GM12878 (cell line): ENCODE measurements at regions not wholly inside any gene's neighbourhood (a gene's known extent, or its start where the extent isn't known, plus 50 kb on each side); places are given as distances from the start of the nearest gene placed in this dataset.

ENCODE experiments used
- ATAC-seq: fragments of 200-7000 bp; cut with Tn5 transposase; 3 replicates; pipeline ENCODE4 v1.9.1; 2020; ENCODE audit warnings: mild to moderate bottlenecking, moderate library complexity
- BruUV-seq: library from RNA; stranded (reverse); fragments of 400-500 nt; replicated peaks from 2 replicates; lab custom pipeline; 2021; lab: Mats Ljungman, UMichigan
- CTCF ChIA-PET: fragments of 300-600 bp; sonication (Branson Sonifier 250); formaldehyde crosslinking; extraction: SDS; loops from one replicate; lab custom pipeline; 2021; ENCODE audit warnings: inconsistent platforms; lab: Yijun Ruan, JAX
- POLR2A ChIA-PET: fragments of 350-600 bp; formaldehyde crosslinking; extraction: SDS; loops from one replicate; lab custom pipeline; 2021; ENCODE audit warnings: inconsistent platforms; lab: Charles Lee
- RAD21 ChIA-PET: fragments of 300-600 bp; sonication (Branson Sonifier 250); formaldehyde crosslinking; loops from one replicate; lab custom pipeline; 2023; ENCODE audit warnings: antibody characterized with exemption; ENCODE audit not compliant: unreplicated experiment; lab: Charles Lee
- SMC1A ChIA-PET: fragments of 300-600 bp; sonication (Branson Sonifier 250); formaldehyde crosslinking; loops from one replicate; lab custom pipeline; 2023; ENCODE audit not compliant: unreplicated experiment, uncharacterized antibody; lab: Charles Lee
- DNase-seq: peaks from one replicate; pipeline ENCODE4 v3.0.0-alpha.2; 2011; ENCODE audit warnings: low read depth, low spot score
- FAIRE-seq: peaks from 3 replicates; lab custom pipeline; 2011; peaks lifted over from hg19 to GRCh38; lab: Jason Lieb, UNC
- H2AFZ ChIP-seq: 2 replicates; pipeline ENCODE4 v1.6.0; 2011; ENCODE audit warnings: low read depth, low read length, control low read depth; ENCODE audit not compliant: control insufficient read depth
- H3K27ac ChIP-seq: 2 replicates; pipeline ENCODE4 v1.5.1; 2011; ENCODE audit warnings: control low read depth; ENCODE audit not compliant: control insufficient read depth, insufficient read depth
- H3K27me3 ChIP-seq, 2 experiments: replicated peaks in 1 of 2; 2 replicates each; pipeline versions ENCODE4 v1.6.0 to v1.6.1; 2011; ENCODE audit warnings: low read length in 1 of 2; ENCODE audit not compliant: control insufficient read depth in 2 of 2, insufficient read depth in 2 of 2
- H3K36me3 ChIP-seq, 2 experiments: 2 replicates each; pipeline ENCODE4 v1.5.1; 2011; ENCODE audit warnings: low read length in 1 of 2; ENCODE audit not compliant: control insufficient read depth in 2 of 2, insufficient read depth in 2 of 2
- H3K4me1 ChIP-seq: 2 replicates; pipeline ENCODE4 v1.6.1; 2011; ENCODE audit warnings: mild to moderate bottlenecking, low read length, moderate library complexity, mixed read lengths; ENCODE audit not compliant: control insufficient read depth, insufficient read depth
- H3K4me2 ChIP-seq: 2 replicates; pipeline ENCODE4 v1.6.0; 2011; ENCODE audit warnings: control low read depth; ENCODE audit not compliant: control insufficient read depth, insufficient read depth
- H3K4me3 ChIP-seq: fragments of 200-600 bp; sonication (generic); 2 replicates; pipeline ENCODE4 v1.5.1; 2016
- H3K79me2 ChIP-seq: 2 replicates; pipeline ENCODE4 v1.6.0; 2011; ENCODE audit warnings: low read length; ENCODE audit not compliant: control insufficient read depth, insufficient read depth
- H3K9ac ChIP-seq: 2 replicates; pipeline ENCODE4 v1.8.0; 2011; ENCODE audit warnings: low read length, control low read depth, mixed read lengths; ENCODE audit not compliant: control insufficient read depth, insufficient read depth
- H3K9me3 ChIP-seq: replicated peaks from 3 replicates; pipeline ENCODE4 v1.5.1; 2011; ENCODE audit warnings: mild to moderate bottlenecking, low read length; ENCODE audit not compliant: control insufficient read depth, insufficient read depth
- H4K20me1 ChIP-seq: 2 replicates; pipeline ENCODE4 v1.6.0; 2011; ENCODE audit not compliant: control insufficient read depth, insufficient read depth
- BCL11A ChIP-seq: IDR thresholded peaks from 2 replicates; pipeline ENCODE4 v1.6.1; 2011; ENCODE audit warnings: low read depth, low read length
- GABPA ChIP-seq: IDR thresholded peaks from 2 replicates; pipeline ENCODE4 v1.6.1; 2014; ENCODE audit warnings: antibody characterized with exemption, low read depth, mild to moderate bottlenecking, inconsistent platforms
- IKZF2 ChIP-seq, 2 experiments: fragments of 450-650 bp; IDR thresholded peaks; 2 replicates each; pipeline ENCODE4 v1.6.1; 2017; ENCODE audit warnings: mild to moderate bottlenecking in 2 of 2, moderate library complexity in 2 of 2
- JUND ChIP-seq: IDR thresholded peaks from 2 replicates; pipeline ENCODE4 v1.6.1; 2012; ENCODE audit warnings: low read depth, mild to moderate bottlenecking, low read length, improper control_type of control experiment, moderate library complexity
- KLF5 ChIP-seq: fragments of 450-650 bp; IDR thresholded peaks from 2 replicates; pipeline ENCODE4 v1.6.1; 2014; ENCODE audit warnings: mild to moderate bottlenecking; ENCODE audit not compliant: partially characterized antibody
- SREBF2 ChIP-seq: IDR thresholded peaks from 2 replicates; pipeline ENCODE4 v1.6.1; 2012; ENCODE audit warnings: mild to moderate bottlenecking, low read length
- SRF ChIP-seq, 2 experiments: IDR thresholded peaks; 2 replicates each; pipeline ENCODE4 v1.6.1; 2011; ENCODE audit warnings: low read depth in 2 of 2, low read length in 2 of 2, mild to moderate bottlenecking in 1 of 2, moderate library complexity in 1 of 2
- ZNF207 ChIP-seq: fragments of 450-650 bp; IDR thresholded peaks from 2 replicates; pipeline ENCODE4 v1.6.1; 2014; ENCODE audit warnings: antibody characterized with exemption, mild to moderate bottlenecking, borderline replicate concordance
- ZNF24 ChIP-seq: fragments of 450-650 bp; IDR thresholded peaks from 2 replicates; pipeline ENCODE4 v1.6.1; 2017; ENCODE audit warnings: antibody characterized with exemption, mild to moderate bottlenecking
- ZNF274 ChIP-seq: IDR thresholded peaks from one replicate; pipeline ENCODE4 v1.8.0; 2011; ENCODE audit not compliant: insufficient read length, insufficient read depth
- WGBS: methylation state at CpG from one replicate; pipeline ENCODE4 v1.1.6; 2016; ENCODE audit warnings: low lambda C conversion rate; ENCODE audit not compliant: insufficient replicate concordance, insufficient coverage; ENCODE audit errors: missing lambda C conversion rate; 5-methylcytosine and 5-hydroxymethylcytosine counted together
- in situ Hi-C: fragments of 300-500 bp; cut with MboI; formaldehyde crosslinking; loops from 9 replicates; pipeline ENCODE4 v1.14.3; 2018; ENCODE audit warnings: mixed read lengths
- intact Hi-C: fragments of 100-400 bp; cut with micrococcal nuclease; formaldehyde crosslinking; loops from one replicate; pipeline ENCODE4 v1.14.2; 2022; ENCODE audit not compliant: unreplicated experiment
- TF ChIP-seq, protein P1 (sequence below): IDR thresholded peaks from 2 replicates; pipeline ENCODE4 v1.6.1; 2012; ENCODE audit warnings: improper control_type of control experiment, low read depth, low read length; ENCODE audit not compliant: insufficient replicate concordance
- TF ChIP-seq, protein P2 (sequence below): IDR thresholded peaks from 2 replicates; pipeline ENCODE4 v1.6.1; 2011; ENCODE audit warnings: borderline replicate concordance, low read depth, mild to moderate bottlenecking, moderate library complexity, mixed read lengths, low read length; ENCODE audit not compliant: insufficient read depth; ENCODE audit errors: extremely low read length
- TF ChIP-seq, protein P3 (sequence below), 3 experiments: IDR thresholded peaks in 2 of 3; conservative IDR thresholded peaks in 1 of 3; 2 replicates each; pipeline ENCODE4 v1.5.1; 2011; ENCODE audit warnings: low read depth in 3 of 3, low read length in 3 of 3, mild to moderate bottlenecking in 3 of 3, control low read depth in 2 of 3, moderate library complexity in 2 of 3, inconsistent platforms in 1 of 3, mixed read lengths in 1 of 3; ENCODE audit not compliant: control insufficient read depth in 2 of 3, insufficient read depth in 1 of 3; ENCODE audit errors: extremely low read depth in 1 of 3
- TF ChIP-seq, protein P4 (sequence below): fragments of 450-650 bp; IDR thresholded peaks from 2 replicates; pipeline ENCODE4 v1.6.1; 2016; ENCODE audit warnings: mild to moderate bottlenecking

DNA sequence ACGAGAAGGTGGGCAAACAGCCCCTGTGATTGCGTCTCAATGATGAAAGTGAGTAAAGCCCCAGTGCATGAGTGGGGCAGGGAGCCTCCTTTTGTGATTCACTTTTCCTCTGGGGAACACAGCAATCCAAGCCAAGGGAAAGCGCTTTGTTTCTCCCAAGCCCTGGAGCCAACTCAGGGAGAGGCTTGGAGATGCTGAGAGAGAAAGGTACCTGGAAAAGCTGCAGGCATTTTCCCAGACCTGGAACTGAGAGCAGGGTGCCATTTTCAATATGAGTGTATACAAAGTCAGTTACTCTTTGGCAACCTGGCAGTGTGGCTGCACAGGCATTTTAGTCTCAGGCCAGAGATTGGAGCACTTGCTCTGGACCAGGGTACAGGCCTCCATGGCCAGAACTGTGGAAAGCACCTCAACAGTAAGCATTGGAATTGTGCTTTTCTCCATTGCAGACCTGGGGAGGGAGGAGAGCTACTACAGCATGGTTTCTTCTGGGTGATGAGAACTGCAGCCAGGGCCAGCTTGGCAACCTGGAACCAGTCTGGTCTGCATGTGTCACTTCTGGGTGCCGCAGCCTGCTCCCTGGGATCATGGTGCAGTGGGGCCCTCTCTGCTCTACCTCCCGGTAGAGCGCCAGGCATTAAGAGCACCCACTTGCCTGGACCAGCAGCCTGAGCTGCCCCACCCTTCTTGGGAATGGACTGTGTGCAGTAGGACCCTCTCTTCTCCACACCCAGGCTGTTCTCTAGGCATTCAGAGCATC, 89.0 kb upstream of the CDH5 start:
- no peak overlapping the region for H3K4me2 ChIP-seq
- no peak for DNase-seq
- intact Hi-C loops (no loop called here), in situ Hi-C loops (no loop called here)
- no peak overlapping the region for H2AFZ ChIP-seq
- H3K27me3 ChIP-seq, result no peaks in the 10 kb centered on the region; a peak in 1 of 4 replicates
- ChIA-PET SMC1A (interaction anchor here (0.7 to 1.2 kb wide), 2 partner anchors 37 to 40 kb away, joined by 3 read pairs; no protein-coding TSS in a partner anchor), RAD21 (no interaction called here), CTCF (interaction anchor here (0.9 to 2.9 kb wide), 5 partner anchors 8 to 80 kb away, joined by 3 to 20 read pairs (median 4); no protein-coding TSS in a partner anchor), POLR2A (no interaction called here)
- H4K20me1 ChIP-seq, result no peaks in the 10 kb centered on the region
- no peaks in the 10 kb centered on the region; the same call in 2 of the 3 replicates for H3K9me3 ChIP-seq
- no peak overlapping the region for H3K9ac ChIP-seq
- no TSS peak for BruUV-seq
- H3K27ac ChIP-seq, result no peak overlapping the region
- 33% methylated on average over 6 of the region's 6 CpGs for WGBS
- no peaks in the 10 kb centered on the region for H3K4me1 ChIP-seq
- no peak for ATAC-seq
- H3K79me2 ChIP-seq, result no peaks in the 10 kb centered on the region
- H3K4me3 ChIP-seq, result no peak overlapping the region
- FAIRE-seq, result no peak
- no peaks in the 10 kb centered on the region for H3K36me3 ChIP-seq
- TF ChIP-seq, protein P1, sequence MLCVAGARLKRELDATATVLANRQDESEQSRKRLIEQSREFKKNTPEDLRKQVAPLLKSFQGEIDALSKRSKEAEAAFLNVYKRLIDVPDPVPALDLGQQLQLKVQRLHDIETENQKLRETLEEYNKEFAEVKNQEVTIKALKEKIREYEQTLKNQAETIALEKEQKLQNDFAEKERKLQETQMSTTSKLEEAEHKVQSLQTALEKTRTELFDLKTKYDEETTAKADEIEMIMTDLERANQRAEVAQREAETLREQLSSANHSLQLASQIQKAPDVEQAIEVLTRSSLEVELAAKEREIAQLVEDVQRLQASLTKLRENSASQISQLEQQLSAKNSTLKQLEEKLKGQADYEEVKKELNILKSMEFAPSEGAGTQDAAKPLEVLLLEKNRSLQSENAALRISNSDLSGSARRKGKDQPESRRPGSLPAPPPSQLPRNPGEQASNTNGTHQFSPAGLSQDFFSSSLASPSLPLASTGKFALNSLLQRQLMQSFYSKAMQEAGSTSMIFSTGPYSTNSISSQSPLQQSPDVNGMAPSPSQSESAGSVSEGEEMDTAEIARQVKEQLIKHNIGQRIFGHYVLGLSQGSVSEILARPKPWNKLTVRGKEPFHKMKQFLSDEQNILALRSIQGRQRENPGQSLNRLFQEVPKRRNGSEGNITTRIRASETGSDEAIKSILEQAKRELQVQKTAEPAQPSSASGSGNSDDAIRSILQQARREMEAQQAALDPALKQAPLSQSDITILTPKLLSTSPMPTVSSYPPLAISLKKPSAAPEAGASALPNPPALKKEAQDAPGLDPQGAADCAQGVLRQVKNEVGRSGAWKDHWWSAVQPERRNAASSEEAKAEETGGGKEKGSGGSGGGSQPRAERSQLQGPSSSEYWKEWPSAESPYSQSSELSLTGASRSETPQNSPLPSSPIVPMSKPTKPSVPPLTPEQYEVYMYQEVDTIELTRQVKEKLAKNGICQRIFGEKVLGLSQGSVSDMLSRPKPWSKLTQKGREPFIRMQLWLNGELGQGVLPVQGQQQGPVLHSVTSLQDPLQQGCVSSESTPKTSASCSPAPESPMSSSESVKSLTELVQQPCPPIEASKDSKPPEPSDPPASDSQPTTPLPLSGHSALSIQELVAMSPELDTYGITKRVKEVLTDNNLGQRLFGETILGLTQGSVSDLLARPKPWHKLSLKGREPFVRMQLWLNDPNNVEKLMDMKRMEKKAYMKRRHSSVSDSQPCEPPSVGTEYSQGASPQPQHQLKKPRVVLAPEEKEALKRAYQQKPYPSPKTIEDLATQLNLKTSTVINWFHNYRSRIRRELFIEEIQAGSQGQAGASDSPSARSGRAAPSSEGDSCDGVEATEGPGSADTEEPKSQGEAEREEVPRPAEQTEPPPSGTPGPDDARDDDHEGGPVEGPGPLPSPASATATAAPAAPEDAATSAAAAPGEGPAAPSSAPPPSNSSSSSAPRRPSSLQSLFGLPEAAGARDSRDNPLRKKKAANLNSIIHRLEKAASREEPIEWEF, result no peak
- TF ChIP-seq ZNF24 (no peak), SREBF2 (no peak), IKZF2 (IDR thresholded peaks at IDR 0.05) (no peak), BCL11A (no peak), ZNF207 (no peak), ZNF274 (no peak), JUND (no peak), GABPA (no peak), SRF (IDR thresholded peaks at IDR 0.05; ENCODE audit: low read depth in 2 of 2, low read length in 2 of 2) (no peak), KLF5 (no peak)
- TF ChIP-seq, protein P2, sequence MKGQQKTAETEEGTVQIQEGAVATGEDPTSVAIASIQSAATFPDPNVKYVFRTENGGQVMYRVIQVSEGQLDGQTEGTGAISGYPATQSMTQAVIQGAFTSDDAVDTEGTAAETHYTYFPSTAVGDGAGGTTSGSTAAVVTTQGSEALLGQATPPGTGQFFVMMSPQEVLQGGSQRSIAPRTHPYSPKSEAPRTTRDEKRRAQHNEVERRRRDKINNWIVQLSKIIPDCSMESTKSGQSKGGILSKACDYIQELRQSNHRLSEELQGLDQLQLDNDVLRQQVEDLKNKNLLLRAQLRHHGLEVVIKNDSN, result no peak
- TF ChIP-seq, protein P3, sequence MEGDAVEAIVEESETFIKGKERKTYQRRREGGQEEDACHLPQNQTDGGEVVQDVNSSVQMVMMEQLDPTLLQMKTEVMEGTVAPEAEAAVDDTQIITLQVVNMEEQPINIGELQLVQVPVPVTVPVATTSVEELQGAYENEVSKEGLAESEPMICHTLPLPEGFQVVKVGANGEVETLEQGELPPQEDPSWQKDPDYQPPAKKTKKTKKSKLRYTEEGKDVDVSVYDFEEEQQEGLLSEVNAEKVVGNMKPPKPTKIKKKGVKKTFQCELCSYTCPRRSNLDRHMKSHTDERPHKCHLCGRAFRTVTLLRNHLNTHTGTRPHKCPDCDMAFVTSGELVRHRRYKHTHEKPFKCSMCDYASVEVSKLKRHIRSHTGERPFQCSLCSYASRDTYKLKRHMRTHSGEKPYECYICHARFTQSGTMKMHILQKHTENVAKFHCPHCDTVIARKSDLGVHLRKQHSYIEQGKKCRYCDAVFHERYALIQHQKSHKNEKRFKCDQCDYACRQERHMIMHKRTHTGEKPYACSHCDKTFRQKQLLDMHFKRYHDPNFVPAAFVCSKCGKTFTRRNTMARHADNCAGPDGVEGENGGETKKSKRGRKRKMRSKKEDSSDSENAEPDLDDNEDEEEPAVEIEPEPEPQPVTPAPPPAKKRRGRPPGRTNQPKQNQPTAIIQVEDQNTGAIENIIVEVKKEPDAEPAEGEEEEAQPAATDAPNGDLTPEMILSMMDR (IDR thresholded peaks at IDR 0.05 in 2 of 3, conservative IDR thresholded peaks at IDR 0.05 in 1 of 3; ENCODE audit: control insufficient read depth in 2 of 3, extremely low read depth in 1 of 3, insufficient read depth in 1 of 3, low read depth in 3 of 3, low read length in 3 of 3), result no peak
- TF ChIP-seq, protein P4, sequence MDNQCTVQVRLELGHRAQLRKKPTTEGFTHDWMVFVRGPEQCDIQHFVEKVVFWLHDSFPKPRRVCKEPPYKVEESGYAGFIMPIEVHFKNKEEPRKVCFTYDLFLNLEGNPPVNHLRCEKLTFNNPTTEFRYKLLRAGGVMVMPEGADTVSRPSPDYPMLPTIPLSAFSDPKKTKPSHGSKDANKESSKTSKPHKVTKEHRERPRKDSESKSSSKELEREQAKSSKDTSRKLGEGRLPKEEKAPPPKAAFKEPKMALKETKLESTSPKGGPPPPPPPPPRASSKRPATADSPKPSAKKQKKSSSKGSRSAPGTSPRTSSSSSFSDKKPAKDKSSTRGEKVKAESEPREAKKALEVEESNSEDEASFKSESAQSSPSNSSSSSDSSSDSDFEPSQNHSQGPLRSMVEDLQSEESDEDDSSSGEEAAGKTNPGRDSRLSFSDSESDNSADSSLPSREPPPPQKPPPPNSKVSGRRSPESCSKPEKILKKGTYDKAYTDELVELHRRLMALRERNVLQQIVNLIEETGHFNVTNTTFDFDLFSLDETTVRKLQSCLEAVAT, result no peak
